Left renal cortex interstitium (tissue), 4 donors: ENCODE measurements at regions not wholly inside any gene's neighbourhood (a gene's known extent, or its start where the extent isn't known, plus 50 kb on each side); places are given as distances from the start of the nearest gene placed in this dataset.
"Not testable (repeated sequence)": the region's sequence is repeated elsewhere in the genome, so short reads cannot be mapped to it uniquely, and the experiment has no call there.

Experiments
- DNase-seq, 4 donors: peaks; one replicate each; pipeline ENCODE4 v3.0.0-alpha.2; 2013; ENCODE audit warnings: low read depth in 4 of 4, low spot score in 2 of 4, missing footprints in 1 of 4

DNA sequence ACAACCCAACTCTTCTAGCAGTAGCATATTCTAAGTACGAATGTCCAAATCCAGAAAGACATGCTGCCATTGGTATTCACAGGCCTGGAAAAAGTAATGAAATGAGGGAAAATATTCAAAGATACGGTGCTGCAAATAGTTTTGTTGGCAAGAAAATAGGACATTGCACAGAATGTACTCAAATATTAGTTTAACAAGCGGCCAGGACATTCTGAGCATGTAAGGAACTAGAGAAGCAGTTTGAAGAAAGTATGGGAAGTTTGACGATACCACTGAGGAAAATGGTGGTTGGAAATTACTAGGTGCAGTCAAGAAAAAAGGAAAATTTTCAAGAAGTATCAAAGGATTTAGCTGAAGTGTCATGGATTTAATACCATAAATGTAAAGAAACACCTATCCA, 468.0 kb upstream of the GRIN3A start:
- no peak for DNase-seq

DNA sequence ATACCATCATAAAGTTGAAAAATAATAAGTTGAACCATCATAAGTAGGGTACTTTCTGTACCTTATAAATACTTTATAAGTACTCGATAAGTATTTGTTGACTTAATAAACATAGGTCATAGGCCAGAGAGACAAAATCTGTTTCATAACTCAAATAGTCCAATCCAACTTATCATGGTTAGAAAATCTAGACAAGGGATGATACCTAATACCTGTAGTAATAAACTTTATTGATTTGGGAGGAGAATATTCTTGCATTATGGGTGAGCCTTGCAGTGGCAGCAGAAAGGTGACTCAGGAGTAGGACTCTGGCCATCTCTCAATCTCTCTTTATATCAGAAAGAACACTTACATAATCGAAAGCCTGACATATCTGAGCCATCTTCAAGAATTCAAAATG, 466.8 kb upstream of the GRIN3A start:
- DNase-seq, result no peak

DNA sequence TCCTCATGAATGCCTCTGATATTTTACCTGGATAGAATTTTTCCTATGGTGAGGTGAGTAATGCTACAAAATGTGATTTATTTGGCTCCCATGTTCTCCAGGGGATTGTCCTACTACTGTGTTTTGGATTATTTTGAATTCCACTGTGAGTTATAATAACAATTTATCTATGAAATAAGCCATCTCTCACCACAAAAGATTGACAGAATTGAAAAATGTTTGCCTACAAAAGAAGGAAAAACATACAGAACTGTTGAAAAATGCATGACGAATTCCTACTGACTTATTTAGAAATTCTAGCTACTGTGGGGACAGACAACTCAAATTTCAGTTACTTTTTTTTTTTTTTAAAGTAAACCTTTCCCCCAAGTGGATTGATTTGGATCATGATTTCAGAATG, 463.7 kb upstream of the GRIN3A start:
- no peak for DNase-seq

DNA sequence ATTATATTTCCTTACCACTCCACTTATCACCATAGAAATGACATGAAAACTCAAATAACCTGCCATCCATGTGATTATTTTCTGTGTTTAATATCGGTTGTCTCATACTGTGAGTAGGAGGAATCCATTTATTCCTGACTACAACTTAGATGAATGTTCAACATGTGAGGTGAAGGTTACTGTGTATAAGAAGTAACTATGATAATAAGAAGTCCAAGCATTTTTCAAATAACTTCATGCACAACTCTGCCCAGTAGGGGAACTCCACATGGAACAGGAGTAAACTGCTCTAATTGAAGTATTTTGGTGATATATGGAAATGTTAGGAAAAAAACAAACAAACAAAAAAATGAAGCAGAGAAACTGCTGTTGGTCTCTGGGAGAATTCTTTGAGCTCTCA, 447.5 kb upstream of the GRIN3A start:
- peak in 1 of 4 donors; percentile 3 for DNase-seq

DNA sequence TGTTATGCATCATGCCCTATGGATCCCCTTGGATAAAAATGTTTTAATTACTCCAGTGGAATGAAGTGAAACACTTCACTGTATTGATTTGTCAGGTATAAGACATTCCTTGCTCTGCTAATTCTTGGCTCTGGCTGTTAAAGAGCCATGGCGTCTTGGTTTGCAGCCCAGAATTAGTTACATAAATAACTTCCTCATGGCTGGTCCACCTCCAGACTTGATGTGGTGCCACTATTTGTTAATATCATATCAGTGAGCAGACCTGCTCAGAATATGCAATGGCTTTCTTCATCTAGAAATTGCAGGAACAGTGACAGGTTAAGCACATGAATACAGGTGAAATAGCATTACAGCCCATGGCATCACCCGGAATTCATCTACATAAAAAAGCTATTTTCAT, 446.9 kb upstream of the GRIN3A start:
- no peak for DNase-seq

DNA sequence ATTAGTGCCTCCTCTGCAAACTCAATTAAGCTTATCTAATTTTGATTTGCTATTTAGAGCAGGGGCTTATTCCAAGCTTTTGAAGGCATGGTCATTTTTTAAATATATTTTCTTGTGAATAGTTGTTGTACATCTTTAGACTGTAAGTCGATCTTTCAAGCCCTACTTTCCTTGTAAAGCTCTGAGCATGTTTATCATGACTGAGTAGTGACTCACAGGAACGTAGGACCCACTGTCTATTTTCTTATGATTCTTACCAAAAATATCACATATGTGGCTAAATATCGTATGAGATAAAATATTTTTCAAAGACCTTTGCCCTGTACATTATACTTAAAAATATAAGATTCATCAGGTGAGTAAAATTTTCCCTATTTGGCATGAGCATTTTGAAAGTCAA, 440.4 kb upstream of the GRIN3A start:
- DNase-seq, result no peak

DNA sequence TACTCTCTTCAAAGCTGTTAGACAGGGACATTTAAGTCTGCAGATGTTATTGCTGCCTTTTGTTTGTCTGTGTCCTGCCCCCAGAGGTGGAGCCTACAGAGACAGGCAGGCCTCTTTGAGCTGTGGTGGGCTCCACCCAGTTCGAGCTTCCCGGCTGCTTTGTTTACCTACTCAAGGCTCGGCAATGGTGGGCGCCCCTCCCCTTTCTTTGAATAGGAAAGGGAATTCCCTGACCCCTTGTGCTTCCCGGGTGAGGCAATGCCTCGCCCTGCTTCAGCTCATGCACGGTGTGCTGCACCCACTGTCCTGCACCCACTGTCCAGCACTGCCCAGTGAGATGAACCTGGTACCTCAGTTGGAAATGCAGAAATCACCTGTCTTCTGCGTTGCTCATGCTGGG, 435.8 kb upstream of the GRIN3A start:
- not testable (repeated sequence) for DNase-seq

DNA sequence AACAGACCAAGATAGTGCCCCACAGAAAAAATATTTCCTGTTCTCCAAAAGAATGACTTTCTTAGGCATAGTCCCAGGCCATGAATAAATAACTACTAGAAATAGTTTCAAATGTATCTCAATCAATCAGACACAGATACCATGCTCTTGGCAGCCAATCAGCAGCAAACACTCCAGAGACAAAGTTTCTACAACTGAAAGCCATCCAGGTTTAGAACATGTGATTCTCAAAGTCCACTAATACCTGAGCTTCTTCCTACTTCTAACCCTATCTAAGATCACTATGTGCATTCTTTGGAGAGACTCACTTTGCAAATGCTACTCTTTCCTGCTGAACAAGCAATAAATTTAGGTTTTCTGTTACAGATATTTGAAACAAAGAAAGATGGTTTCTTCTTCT, 425.8 kb upstream of the GRIN3A start:
- DNase-seq, result no peak

DNA sequence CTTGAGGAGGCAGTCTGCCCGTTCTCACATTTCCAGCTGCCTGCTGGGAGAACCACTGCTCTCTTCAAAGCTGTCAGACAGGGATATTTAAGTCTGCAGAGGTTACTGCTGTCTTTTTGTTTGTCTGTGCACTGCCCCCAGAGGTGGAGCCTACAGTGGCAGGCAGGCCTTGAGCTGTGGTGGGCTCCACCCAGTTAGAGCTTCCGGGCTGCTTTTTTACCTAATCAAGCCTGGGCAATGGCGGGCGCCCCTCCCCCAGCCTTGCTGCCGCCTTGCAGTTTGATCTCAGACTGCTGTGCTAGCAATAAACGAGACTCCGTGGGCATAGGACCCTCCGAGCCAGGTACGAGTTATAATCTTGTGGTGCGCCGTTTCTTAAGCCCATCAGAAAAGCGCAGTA, 414.6 kb upstream of the GRIN3A start:
- not testable (repeated sequence) for DNase-seq

DNA sequence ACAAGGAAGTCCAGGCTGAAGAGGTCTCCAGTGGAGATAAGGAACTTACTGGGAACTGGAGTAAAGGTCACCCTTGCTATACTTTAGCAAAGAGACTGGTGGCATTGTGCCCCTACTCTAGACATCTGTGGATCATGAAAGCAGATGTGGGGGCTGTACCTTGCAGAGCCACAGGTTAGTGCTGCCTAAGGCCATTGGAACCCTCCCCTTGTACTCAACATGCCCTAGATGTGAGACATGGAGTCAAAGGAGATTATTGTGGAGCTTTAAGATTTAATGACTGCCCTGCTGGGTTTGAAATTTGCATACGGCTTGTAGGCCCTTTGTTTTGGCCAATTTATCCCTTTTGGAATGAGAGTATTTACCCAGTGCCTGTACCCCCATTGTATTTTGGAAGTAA, 397.3 kb upstream of the GRIN3A start:
- no peak for DNase-seq

DNA sequence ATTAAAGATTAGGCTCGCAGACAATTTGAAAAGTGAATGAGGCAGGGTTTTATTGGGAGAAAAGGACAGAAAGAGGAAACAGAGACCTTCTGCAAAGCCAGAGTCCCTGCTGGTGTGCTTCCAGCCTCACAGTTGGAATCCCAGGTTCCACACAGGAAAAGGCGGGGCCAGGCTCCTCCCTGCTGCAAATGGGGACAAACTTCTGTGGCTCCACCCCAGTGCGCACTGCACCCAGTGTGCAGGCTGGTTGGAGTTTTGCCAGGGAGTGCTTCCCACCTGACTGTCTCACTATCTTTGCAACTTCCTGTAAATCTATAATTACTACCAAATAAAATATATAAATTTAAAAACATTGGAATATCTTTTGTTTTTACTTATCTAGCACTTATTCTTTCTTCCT, 386.0 kb upstream of the GRIN3A start:
- no peak for DNase-seq

DNA sequence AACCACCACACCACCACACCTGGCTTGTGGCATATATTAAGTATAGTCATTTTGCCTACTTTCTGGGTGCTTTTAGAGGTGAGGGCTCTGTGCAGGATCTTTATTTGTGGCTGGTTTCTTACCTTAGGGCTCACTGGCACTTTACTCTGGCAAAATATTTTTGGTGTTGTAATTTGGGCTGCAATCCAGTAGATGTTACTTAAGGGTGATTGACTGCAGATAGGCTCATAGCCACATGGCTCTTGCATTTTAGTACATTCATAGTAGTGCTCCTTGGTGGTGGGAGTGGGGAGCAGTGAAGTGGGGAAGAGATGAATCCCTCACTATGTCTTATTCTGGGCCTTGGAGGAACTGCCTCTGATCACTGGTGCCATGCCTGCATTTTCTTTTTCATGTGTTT, 376.1 kb upstream of the GRIN3A start:
- no peak for DNase-seq

DNA sequence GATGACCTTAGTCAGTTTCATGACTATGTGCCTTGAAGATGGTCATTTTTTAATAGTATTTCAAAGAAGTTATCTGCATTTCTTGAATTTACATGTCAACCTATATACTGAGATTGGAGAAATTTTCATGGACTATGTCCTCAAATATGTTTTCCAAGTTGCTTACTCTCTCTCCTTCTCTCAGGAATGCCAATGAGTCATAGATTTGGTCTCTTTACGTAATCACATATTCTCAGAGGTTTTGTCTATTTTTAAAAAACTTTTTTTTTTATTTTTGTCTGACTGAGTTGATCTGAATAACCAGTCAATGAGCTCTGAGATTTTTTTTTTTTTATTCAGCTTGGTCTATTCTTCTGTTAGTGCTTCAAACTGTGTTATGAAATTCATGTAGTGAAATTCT, 374.7 kb upstream of the GRIN3A start:
- no peak for DNase-seq

DNA sequence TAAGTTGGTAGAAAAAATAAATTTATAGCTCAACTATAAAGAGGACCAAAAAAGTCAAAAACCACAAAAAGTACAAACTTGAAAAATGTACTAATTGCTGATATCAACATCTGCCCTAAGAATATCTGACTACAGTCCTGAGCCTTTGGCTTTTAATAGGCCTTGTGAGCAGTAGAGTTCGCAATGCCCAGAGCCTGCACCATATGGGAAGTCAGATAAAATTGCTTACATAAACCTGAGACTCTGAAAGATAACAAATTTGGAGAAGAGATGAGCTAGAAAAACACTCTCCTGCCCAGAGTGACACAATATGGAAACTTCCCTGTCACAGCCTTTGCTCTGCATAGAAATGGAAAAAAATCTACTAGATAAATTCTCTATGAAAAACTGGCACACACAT, 368.0 kb upstream of the GRIN3A start:
- no peak for DNase-seq

DNA sequence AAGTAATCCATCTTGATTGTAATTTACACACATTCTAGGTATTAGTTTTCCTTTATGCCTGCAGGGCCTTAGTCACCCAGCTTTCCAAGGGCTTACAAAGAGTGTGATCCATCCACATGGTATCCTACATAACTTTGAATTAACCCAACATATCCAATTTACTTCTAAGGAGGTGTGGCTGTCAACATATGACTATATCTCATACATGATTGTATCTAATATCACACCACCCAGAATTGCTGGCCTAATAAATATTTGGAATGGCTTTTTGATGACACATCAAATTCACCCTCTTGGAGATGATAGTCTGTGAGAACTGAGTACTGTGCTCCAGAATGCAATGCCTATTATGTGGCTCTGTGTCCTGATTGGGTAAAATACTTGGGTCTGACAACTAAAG, 363.3 kb upstream of the GRIN3A start:
- no peak for DNase-seq

DNA sequence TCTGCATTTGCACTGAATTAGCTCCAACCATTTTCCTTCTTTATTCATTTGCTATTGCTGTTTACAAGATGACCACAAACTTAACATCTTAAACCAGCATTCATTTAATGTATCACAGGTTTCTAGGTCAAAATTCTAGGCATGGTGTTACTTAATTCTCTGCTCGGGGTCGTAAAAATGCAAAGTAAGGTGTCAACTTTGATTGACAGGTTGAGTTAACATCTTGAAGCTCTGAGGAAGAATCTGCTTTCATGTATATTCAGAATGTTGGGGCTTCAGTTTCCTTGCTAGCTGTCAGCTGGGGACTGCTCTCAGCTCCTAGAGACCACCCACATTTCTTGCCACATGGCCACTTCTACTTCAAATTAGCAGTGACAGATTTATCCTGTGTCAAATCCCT, 348.7 kb upstream of the GRIN3A start:
- no peak for DNase-seq

DNA sequence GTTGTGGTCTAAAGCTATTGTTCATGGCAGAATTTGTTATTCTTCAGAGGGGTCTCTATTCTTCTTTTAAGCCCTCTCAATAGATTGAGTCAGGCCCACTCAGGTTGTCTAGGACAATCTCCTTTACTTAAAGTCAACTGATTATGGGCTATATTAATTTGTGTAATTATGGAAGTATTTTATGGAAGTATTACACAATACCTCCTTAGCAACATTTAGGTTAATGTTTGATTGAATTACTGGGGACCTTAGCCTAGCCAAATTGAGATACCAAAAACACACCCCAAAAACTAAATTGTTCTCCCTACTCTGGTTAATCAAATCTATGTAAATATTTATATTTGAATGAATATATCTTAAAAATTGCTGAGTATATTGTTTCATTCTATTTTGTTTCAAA, 347.1 kb upstream of the GRIN3A start:
- no peak for DNase-seq

DNA sequence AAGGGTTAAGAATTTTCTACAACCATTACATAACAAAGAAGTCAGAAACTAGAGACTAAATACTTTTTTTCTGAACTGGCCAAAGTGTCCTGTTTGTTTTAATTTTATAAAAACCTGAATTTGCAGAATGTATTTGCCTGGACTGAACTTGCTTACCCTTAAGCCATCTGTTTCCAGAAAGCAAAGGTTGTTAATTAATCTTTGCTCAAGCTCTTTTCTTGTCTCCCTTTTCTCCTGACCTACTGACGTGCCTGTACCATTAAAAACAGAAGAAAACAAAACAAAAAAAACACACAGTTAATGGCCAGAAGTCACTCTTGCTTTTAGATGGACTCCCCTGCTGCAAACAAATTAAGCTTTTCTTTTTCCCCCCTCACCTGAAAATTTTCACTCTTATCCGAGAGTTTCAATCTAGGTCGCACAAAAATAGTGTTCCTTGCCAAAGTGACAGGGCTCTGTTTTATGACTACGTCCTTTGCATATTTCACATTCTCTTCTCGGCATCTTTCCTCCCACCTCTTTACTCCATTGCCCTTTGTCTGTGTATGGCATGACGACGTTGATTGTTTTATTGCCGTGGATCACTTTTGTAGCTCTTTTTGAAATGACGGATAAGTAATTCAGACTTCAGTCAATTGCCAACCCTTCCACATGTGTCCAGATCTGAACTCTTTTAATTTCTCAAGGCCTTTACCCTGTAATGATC, 333.8 kb upstream of the GRIN3A start:
- DNase-seq, result peak in 3 of 4 donors; percentile 10 to 21 (median 15)

DNA sequence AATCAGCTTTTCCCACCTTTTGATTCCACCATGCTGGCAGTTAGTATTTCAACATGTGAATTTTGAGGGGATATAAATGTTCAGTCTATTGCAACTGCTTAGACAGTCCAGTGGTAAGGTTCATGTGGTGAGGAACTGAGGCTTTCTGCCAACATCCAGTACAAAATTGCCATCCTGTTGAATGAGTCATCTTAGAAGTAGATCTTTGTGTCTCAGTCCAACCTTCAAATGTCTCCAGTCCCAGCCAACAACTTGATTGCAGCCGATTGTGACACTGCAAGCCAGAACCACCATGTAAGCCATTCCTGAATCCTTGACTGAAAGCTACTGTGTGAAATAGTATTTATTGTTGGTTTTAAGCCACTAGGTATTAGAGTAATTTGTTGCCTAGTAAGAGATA, 331.5 kb upstream of the GRIN3A start:
- no peak for DNase-seq

DNA sequence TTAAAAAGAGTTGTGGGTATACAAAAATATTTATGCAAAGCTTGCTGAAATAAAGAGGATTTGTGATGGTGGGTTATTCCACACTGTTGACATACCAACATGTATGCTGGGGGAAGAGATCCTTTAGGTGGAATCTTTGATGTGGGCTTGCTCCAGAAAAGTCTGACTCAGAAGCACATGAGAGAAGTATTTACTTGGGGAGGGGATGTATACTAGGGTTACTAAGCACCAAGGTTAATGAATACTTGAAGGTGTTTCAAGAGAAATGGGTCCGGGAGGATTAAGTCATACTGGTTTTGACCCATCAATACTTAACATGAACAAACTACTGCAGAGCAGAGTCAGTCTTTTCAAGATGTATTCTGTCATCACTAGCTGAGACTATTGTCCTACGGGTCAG, 316.4 kb upstream of the GRIN3A start:
- DNase-seq, result no peak

DNA sequence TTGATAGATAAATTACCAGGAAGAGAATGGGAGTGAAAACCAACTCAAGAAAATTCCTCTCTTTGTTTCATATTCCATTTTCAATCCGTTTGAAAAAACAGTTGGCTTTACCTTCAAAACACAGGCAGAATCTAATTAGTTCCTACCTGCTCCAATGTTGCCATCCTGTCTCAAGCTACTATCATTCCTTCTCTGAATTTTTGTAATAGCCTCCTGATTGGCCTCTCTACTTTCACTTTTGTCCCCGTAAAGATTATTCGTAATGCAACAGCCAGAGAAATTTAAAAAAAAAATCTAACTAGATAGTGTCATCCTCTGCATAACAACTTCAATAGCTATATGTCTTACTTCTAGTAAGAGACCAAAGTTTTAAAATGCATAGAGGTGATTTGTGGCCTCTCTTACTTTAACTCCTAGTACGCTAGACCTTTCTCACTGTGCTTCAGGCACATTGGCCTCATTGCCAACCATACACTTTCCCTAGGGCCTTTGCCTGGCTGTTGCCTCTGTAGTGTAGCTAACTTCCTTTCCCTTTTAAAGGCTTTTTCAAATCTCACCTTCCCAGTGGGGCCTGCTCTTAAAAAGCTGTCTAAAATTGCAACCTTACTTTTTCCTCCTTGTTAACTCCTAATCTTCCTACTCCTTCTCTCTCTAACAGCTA, 311.3 kb upstream of the GRIN3A start:
- DNase-seq, result no peak

DNA sequence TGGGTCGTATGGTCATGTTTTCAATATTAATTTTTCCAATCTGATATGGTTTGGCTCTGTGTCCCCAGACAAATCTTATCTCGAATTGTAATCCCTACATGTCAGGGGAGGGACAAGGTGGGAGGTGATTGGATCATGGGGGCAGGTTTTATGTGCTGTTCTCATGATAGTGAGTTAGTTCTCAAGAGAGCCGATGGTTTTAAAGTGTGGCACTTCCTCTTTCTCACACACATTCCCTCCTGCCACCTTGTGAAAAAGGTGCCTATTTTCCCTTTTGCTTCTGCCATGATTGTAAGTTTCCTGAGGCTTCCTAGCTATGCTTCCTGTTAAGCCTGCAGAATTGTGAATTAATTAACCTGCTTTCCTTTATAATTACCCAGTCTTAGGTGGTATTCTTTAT, 309.1 kb upstream of the GRIN3A start:
- DNase-seq, result no peak

DNA sequence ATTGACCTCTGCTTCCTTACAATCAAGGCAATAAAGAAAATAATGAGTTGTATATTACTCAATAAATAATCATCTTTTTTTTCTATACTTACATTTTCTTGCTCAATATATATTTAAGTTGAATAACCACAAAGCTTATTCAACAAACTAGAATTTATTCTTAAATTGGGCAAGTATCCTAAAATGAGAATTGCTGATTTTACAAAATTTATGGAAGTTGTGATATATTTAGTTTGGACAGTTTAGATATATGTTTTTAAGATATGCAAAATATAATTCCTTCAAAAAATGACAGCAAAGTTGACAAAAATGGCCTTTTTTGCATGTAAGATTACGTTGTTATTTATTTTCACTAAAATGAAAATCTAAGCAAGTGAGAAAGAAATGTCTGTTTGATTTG, 305.7 kb upstream of the GRIN3A start:
- no peak for DNase-seq
